ENCODE measurements at regions not wholly inside any gene's neighbourhood (a gene's known extent, or its start where the extent isn't known, plus 50 kb on each side); places are given as distances from the start of the nearest gene placed in this dataset.

DNA sequence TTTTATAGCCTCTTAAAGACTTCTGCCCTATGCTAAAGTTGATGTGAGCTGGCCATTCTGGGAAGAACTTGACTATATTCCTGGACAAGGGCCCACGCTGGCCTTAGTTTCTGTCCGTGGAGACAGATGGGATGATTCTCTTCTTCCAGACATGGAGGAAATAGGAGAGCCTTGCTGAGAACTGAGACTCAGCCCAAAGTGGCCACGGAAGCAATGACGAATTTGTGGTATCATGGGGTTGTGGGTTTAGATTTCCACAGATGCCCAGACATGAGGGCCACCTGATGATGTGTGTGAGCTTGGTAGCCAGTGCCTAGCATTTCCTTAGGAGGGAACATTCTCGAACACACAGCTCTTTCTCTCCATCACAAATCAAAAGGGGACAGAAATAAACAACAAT, 309.1 kb downstream of the NSG2 start:
- no peaks in the 10 kb centered on the region for H3K4me1 Mint-ChIP-seq (ENCODE audit: low read depth)
- H3K4me3 Mint-ChIP-seq, result no peak overlapping the region
- peaks cover 12% of the 10 kb centered on the region for H3K9me3 Mint-ChIP-seq
- H3K27ac Mint-ChIP-seq, result no peak overlapping the region
- H3K27me3 Mint-ChIP-seq, result peaks cover 14% of the 10 kb centered on the region
- H3K36me3 Mint-ChIP-seq (ENCODE audit: low read depth), result no peaks in the 10 kb centered on the region

DNA sequence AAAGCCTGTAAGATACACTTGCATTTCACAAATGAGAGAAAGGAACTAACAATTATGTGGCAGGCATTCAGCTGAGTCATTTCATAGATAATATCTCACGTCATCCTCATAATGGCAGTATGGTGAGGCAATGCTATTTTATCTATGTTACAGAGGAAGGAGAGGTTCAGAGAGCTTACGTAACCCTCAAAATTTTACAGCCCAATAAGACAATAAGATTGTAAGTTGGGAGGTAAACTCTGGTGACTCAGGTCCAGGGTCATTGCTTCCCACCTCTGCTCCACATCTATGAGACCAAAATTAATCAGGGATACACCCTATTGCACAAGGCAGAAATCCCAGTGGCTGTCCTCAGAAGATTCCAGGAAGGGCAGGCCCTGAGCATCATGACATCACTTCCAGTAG, 309.7 kb downstream of the NSG2 start:
- H3K27me3 Mint-ChIP-seq, result peaks cover 14% of the 10 kb centered on the region
- H3K36me3 Mint-ChIP-seq (ENCODE audit: low read depth), result no peaks in the 10 kb centered on the region
- H3K27ac Mint-ChIP-seq, result no peak overlapping the region
- no peak overlapping the region for H3K4me3 Mint-ChIP-seq
- peaks cover 12% of the 10 kb centered on the region for H3K9me3 Mint-ChIP-seq
- H3K4me1 Mint-ChIP-seq (ENCODE audit: low read depth), result no peaks in the 10 kb centered on the region

DNA sequence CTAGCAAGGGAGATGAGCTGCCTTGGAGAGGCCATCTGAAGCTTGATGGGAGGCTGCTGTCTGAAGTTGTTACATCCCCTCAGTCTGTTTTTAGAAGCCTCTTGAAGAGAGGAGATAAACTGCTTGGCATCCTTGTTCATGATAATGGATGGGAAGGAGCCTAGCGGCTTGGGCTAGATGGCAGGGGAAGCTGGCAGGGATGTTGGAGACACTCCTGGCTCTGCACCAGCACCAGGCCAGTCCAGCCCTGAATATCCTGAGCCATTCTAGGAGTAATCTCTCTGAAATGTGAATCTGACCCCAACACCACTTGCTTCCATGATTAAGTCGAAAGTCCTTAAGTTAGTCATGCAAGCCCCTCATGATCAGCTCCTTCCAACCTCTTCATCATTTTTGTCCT, 310.5 kb downstream of the NSG2 start:
- H3K27ac Mint-ChIP-seq, result no peak overlapping the region
- no peaks in the 10 kb centered on the region for H3K36me3 Mint-ChIP-seq (ENCODE audit: low read depth)
- H3K27me3 Mint-ChIP-seq, result peaks cover 11% of the 10 kb centered on the region
- H3K4me1 Mint-ChIP-seq (ENCODE audit: low read depth), result no peaks in the 10 kb centered on the region
- H3K9me3 Mint-ChIP-seq, result peaks cover 9% of the 10 kb centered on the region
- H3K4me3 Mint-ChIP-seq, result no peak overlapping the region

DNA sequence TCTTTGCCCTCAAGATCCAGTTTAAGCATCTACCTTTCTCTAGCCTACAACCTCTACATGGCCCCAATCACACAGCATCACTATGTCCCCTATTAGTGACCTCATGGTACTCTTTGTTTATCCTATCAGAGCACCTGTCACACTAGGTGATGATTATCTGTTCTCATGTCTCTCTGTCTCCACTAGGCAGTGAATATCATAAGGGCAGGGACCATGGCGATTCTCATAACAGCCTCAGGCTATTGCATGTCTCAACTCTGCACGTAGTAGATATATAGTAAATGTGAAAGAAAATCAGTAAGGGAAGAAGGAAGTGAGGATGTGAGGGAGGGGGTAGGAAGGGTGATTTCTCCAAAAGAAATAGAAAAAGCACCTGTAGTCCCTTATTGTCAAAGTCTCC, 311.0 kb downstream of the NSG2 start:
- no peaks in the 10 kb centered on the region for H3K4me1 Mint-ChIP-seq (ENCODE audit: low read depth)
- no peak overlapping the region for H3K27ac Mint-ChIP-seq
- peaks cover 10% of the 10 kb centered on the region for H3K9me3 Mint-ChIP-seq
- H3K27me3 Mint-ChIP-seq, result peaks cover 8% of the 10 kb centered on the region
- H3K4me3 Mint-ChIP-seq, result no peak overlapping the region
- H3K36me3 Mint-ChIP-seq (ENCODE audit: low read depth), result no peaks in the 10 kb centered on the region

DNA sequence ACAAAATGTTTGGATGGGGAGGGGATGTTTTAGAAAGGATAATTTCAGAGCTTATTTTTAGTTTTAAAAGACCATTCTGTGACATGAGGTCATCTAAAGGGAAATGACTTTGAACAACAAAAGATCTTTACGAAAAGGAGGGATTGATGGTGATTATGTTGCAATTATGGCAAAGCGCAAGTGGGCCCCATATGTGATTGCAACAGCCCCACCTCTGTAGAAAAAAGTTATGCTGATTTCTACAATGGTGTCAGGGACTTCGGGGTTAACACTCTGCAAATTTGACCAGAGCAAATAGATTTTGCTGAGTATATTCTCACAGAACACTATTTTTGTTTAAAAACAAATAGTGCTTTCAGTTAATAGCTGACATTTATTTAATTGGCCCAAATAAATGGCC, 312.8 kb downstream of the NSG2 start:
- no peaks in the 10 kb centered on the region for H3K4me1 Mint-ChIP-seq (ENCODE audit: low read depth)
- H3K27me3 Mint-ChIP-seq, result peaks cover 5% of the 10 kb centered on the region
- H3K36me3 Mint-ChIP-seq (ENCODE audit: low read depth), result no peaks in the 10 kb centered on the region
- H3K27ac Mint-ChIP-seq, result no peak overlapping the region
- H3K4me3 Mint-ChIP-seq, result no peak overlapping the region
- peaks cover 22% of the 10 kb centered on the region for H3K9me3 Mint-ChIP-seq

DNA sequence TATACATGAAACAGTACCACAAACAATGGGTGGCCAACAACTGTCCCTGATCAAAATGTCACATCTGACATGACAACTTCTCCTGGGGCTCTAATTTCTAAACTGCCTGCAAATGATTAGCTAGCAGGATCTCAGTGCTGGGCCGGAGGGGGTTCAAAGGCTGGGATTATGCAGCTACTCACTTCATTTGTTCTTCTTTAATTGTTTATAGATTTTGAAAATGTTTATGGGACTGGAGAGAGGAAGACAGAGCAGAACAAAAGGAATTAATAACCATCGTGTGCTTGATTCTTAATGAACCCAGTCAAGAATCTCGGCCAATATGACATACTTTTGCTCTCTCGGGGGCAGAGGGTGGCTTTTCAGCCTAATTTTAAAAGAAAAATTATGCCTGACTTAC, 313.6 kb downstream of the NSG2 start:
- H3K36me3 Mint-ChIP-seq (ENCODE audit: low read depth), result no peaks in the 10 kb centered on the region
- H3K4me1 Mint-ChIP-seq (ENCODE audit: low read depth), result no peaks in the 10 kb centered on the region
- H3K27ac Mint-ChIP-seq, result no peak overlapping the region
- peaks cover 5% of the 10 kb centered on the region for H3K27me3 Mint-ChIP-seq
- H3K4me3 Mint-ChIP-seq, result no peak overlapping the region
- peaks cover 22% of the 10 kb centered on the region for H3K9me3 Mint-ChIP-seq

DNA sequence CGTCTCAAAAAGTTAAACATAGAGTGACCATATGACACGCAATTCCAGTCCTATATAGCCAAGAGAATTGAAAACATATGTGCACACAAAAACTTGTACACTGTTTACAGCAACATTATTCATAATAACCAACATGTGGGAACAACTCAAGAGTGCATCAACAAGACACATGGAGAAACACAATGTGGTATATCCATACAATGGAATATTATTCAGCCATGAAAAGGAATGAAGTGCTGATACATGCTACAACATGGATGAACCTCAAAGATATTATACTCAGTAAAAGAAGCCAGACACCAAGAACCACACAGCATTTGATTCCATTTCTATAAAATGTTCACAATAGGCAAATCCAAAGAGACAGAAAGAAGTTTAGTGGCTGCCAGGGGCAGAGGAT, 317.0 kb downstream of the NSG2 start:
- no peak overlapping the region for H3K27ac Mint-ChIP-seq
- no peaks in the 10 kb centered on the region for H3K36me3 Mint-ChIP-seq (ENCODE audit: low read depth)
- H3K27me3 Mint-ChIP-seq, result peaks cover 4% of the 10 kb centered on the region
- no peaks in the 10 kb centered on the region for H3K4me1 Mint-ChIP-seq (ENCODE audit: low read depth)
- H3K4me3 Mint-ChIP-seq, result no peak overlapping the region
- H3K9me3 Mint-ChIP-seq, result peaks cover 14% of the 10 kb centered on the region

DNA sequence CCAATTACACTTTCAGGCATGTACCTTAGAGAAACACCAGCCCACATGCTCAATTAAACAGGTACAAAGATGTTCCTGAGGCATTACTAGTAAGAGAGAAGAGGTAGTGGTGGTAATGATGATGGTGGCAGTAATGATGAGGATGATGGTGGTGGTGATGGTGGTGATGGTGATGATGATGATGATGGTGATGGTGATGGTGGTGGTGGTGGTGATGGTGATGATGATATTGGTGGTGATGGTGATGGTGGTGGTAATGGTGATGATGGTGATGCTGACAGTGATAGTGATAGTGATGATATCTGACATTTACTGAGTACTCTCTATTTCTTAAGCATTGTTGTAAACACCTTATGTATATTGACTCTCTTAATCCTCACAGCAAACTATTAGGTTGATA, 318.4 kb downstream of the NSG2 start:
- Mint-ChIP-seq H3K36me3 (ENCODE audit: low read depth) (no peaks in the 10 kb centered on the region), H3K27me3 (peaks cover 4% of the 10 kb centered on the region), H3K4me1 (ENCODE audit: low read depth) (no peaks in the 10 kb centered on the region), H3K27ac (no peak overlapping the region), H3K4me3 (no peak overlapping the region), H3K9me3 (peaks cover 14% of the 10 kb centered on the region)

DNA sequence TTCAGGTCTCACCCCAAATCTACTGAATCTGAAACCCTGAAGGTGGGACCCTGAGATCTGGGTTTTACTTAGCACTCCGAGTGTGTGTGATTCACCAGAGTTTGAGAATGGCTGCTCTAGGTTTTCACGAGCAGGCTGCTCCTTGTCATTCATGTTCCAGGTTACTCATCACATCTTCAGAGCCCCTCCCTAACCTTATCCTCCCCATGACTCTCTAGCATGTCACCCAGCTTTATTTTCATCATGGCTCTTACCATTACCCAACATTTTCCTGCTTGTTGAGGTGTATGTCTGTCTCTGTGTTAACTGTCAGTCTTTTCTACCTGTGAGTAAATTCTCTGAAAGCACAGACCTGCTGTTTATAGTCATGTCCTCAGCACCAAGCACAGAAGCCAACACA, 319.2 kb downstream of the NSG2 start:
- H3K9me3 Mint-ChIP-seq, result peaks cover 14% of the 10 kb centered on the region
- no peak overlapping the region for H3K27ac Mint-ChIP-seq
- no peaks in the 10 kb centered on the region for H3K4me1 Mint-ChIP-seq (ENCODE audit: low read depth)
- H3K36me3 Mint-ChIP-seq (ENCODE audit: low read depth), result no peaks in the 10 kb centered on the region
- no peak overlapping the region for H3K4me3 Mint-ChIP-seq
- H3K27me3 Mint-ChIP-seq, result peaks cover 4% of the 10 kb centered on the region

DNA sequence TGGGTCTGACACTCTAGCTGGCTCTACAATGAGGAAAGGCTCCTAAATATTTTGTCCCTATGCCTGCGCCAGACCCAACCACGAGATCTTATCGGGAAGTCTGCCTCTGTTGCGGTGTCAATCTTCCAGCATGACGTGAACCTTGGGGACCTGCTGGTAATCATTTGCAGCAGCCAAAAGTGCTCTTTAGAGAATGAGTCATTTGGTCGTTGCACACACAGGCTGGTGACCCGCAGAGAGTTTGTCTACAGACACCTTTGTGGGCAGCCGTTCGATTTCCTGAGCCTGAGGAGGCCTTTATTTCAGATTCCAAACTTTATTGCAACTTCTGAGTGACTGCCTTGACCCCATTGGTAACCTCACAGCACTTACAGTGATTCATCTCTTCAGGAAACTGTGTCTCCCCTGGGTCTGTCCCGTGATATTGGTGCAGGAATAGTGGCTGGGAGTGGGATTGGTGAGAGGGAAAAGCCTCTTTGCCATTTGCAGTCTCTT, 326.1 kb downstream of the NSG2 start:
- Mint-ChIP-seq H3K27ac (no peak overlapping the region), H3K9me3 (no peaks in the 10 kb centered on the region), H3K4me1 (ENCODE audit: low read depth) (no peaks in the 10 kb centered on the region), H3K27me3 (no peaks in the 10 kb centered on the region), H3K4me3 (no peak overlapping the region), H3K36me3 (ENCODE audit: low read depth) (no peaks in the 10 kb centered on the region)

DNA sequence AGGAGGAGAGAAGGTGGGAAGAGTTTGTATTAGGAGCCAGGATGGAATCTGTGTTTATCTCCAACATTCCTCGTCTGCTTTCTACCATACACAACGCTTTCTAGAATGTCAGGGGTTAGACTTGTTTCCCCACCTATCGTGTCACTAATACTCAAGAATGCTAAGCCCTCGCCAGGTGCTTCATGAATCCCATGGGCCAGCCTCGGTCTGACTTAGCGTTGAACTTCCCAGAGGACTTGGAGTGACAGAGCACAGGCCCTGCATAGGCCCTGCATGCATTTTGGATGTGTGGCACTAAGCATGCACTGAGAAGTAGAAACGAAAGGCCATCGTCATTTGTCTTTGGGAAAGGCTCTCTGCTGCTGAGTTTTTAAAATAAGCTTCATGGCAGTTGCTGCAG, 328.7 kb downstream of the NSG2 start:
- Mint-ChIP-seq H3K27ac (no peak overlapping the region), H3K36me3 (ENCODE audit: low read depth) (no peaks in the 10 kb centered on the region), H3K9me3 (no peaks in the 10 kb centered on the region), H3K4me3 (no peak overlapping the region), H3K4me1 (ENCODE audit: low read depth) (no peaks in the 10 kb centered on the region), H3K27me3 (no peaks in the 10 kb centered on the region)

DNA sequence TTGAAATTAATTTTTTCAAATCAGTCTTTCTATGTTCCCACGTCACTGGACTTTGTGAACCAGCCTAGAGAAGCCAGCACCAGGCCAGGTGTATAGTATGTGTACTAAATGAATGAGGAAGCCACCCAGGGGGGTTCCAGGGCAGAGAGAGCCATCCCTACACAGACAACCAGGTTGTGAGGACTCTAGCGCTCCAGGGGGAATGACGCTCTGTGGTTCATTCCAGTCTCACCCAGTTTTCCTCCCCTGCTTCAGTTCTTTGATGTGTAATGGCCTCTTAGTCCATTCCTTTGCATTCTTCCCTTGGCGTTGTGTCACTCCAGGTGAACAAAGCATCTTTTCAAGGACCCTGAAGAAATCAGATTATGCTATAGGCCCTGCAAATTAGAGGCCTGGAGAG, 330.6 kb downstream of the NSG2 start:
- no peaks in the 10 kb centered on the region for H3K9me3 Mint-ChIP-seq

DNA sequence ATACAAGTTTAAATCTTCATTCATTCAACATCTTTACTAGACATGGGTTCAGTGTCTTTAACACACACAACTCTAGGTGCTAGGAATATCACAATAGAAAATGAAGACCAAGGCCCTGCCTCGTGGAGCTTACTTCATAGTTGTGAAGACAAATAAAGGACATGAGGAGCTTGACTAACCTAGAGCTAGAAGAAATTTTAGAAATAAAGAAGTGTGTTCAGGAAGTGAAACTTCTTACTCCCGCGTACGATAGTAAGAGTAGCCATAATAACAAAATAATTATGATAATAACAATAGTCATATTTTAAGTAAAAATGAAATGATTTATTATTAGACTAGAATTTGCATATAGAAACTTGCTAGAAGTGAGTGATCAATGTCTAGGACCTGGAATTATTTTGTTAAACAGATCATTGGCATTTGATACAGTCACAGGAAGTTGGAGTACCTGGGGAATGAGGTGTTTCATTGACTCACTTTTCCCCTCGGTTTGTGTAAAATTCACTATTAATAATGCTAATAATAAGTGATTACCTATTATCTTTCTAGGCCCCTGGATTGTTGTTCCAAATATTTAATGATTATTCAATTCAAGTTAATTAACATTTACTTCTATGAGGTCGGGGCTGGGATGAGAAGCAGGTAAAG, 331.3 kb downstream of the NSG2 start:
- no peaks in the 10 kb centered on the region for H3K4me1 Mint-ChIP-seq (ENCODE audit: low read depth)

More for the DNA sequence above, 330.6 kb downstream of the NSG2 start:
- H3K4me1 Mint-ChIP-seq (ENCODE audit: low read depth), result no peaks in the 10 kb centered on the region
- H3K27me3 Mint-ChIP-seq, result no peaks in the 10 kb centered on the region
- no peak overlapping the region for H3K27ac Mint-ChIP-seq
- H3K36me3 Mint-ChIP-seq (ENCODE audit: low read depth), result no peaks in the 10 kb centered on the region
- H3K4me3 Mint-ChIP-seq, result no peak overlapping the region

DNA sequence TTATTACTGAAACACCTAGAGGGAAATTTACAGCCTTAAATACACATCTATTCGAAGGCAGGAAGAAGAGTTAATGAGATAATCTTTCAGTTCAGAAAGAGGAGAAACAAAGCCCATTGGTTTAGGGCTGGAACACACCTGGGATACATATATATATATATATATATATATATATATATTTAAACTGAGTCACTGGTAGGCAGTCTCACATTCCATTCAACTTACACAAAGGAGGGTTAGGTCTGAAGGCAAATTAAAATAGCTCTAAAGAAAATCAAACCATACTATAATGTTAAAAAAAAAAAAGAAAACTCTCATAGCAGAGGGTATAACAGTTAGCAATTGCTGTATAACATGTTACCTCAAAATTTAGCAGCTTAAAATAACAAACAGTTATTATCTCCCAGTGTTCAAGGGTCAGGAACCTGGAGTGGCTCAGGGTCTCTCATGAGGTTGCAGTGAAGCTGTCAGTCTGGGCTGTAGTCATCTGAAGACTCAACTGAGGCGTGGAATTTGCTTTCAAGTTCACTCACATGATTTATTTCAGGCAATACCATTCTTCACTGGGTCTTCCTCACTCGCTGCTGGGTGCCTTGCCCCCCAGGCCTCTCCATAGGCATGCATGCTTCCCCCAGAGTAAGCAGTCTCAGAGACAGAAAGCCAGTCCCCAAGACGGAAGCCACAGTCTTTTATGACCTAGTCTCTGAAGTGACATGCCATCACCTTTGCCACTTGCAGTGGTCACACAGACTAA, 332.8 kb downstream of the NSG2 start:
- Mint-ChIP-seq H3K4me3 (no peak overlapping the region), H3K27ac (no peak overlapping the region), H3K27me3 (no peaks in the 10 kb centered on the region), H3K9me3 (no peaks in the 10 kb centered on the region), H3K36me3 (ENCODE audit: low read depth) (no peaks in the 10 kb centered on the region), H3K4me1 (ENCODE audit: low read depth) (no peaks in the 10 kb centered on the region)

More for the DNA sequence above, 331.3 kb downstream of the NSG2 start:
- H3K4me3 Mint-ChIP-seq, result no peak overlapping the region
- no peaks in the 10 kb centered on the region for H3K27me3 Mint-ChIP-seq
- no peaks in the 10 kb centered on the region for H3K36me3 Mint-ChIP-seq (ENCODE audit: low read depth)
- H3K9me3 Mint-ChIP-seq, result no peaks in the 10 kb centered on the region
- H3K27ac Mint-ChIP-seq, result no peak overlapping the region

DNA sequence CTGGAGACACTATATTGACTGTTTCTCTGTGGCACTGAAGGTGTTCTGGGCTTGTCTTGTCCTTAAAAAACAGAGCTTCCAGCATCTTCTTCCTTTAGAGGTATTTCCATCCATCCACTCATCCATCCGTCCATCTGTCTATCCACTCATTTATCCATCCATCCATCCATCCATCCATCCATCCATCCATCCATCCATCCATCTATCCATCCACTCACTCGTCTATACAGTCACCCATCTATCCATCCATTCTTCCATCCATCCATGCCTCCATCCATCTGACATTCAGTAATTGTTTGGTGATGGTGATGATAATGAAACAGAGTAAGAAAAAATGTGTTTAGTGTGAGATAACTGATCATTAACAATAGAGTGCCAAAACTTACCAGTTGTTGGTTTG, 334.8 kb downstream of the NSG2 start:
- H3K36me3 Mint-ChIP-seq (ENCODE audit: low read depth), result no peaks in the 10 kb centered on the region
- no peak overlapping the region for H3K27ac Mint-ChIP-seq
- peaks cover 4% of the 10 kb centered on the region for H3K27me3 Mint-ChIP-seq
- no peaks in the 10 kb centered on the region for H3K9me3 Mint-ChIP-seq
- no peaks in the 10 kb centered on the region for H3K4me1 Mint-ChIP-seq (ENCODE audit: low read depth)
- no peak overlapping the region for H3K4me3 Mint-ChIP-seq

DNA sequence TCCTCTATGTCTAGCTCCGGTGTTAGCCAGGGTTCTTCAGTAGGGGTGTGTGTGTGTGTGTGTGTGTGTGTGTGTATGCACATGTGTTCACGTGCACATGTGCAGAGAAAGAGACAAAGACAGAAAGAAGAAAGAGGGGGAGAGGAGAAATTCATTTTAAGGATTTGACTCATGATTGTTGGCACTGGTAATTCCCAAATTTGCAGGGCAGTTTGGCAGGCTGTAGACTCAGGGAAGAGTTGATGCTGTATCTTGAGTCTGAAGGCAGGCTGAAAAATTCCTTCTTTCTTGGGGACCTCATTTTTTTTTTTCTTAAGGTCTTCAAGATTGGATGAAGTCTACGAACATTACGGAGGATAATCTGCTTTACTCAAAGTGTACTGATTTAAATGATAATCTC, 335.7 kb downstream of the NSG2 start:
- Mint-ChIP-seq H3K27me3 (peaks cover 10% of the 10 kb centered on the region), H3K4me1 (ENCODE audit: low read depth) (no peaks in the 10 kb centered on the region), H3K27ac (no peak overlapping the region), H3K36me3 (ENCODE audit: low read depth) (no peaks in the 10 kb centered on the region), H3K9me3 (no peaks in the 10 kb centered on the region), H3K4me3 (no peak overlapping the region)

Data from stimulated activated naive CD8-positive, alpha-beta T cell treated with anti-CD3 and anti-CD28 coated beads, Interleukin-15, Interleukin-2, amounts not matched to agents 100 ng/mL and 50 ng/mL, for 24 hours (primary cell).